ENCODE measurements at regions not wholly inside any gene's neighbourhood (a gene's known extent, or its start where the extent isn't known, plus 50 kb on each side); places are given as distances from the start of the nearest gene placed in this dataset.

DNA sequence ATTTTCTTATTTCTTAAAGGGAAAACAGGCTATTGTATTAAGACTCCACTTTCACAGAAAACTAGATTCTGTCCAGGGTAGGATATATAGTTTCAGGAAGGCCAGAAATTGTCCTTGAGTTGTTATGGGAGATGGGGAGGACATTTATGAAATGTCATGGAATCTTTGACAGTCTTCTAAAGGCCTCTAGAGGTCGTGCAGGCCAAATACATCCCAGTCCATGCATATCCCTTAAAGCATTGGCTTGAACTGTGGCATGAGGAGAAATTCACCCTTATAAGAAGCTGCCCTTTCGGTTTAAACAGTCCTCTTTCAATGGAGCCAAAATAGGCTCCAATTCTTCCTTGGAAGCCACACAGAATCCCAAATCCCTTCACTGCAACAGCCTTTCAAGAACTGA is 183.6 kb upstream of the NOCT start:
- TF ChIP-seq CTCF (IDR thresholded peaks at IDR 0.05) = no peak
- TF ChIP-seq POLR2A (IDR thresholded peaks at IDR 0.05) = no peak

Measured in uterus (tissue), 2 donors.